ENCODE measurements at regions not wholly inside any gene's neighbourhood (a gene's known extent, or its start where the extent isn't known, plus 50 kb on each side); places are given as distances from the start of the nearest gene placed in this dataset.

DNA sequence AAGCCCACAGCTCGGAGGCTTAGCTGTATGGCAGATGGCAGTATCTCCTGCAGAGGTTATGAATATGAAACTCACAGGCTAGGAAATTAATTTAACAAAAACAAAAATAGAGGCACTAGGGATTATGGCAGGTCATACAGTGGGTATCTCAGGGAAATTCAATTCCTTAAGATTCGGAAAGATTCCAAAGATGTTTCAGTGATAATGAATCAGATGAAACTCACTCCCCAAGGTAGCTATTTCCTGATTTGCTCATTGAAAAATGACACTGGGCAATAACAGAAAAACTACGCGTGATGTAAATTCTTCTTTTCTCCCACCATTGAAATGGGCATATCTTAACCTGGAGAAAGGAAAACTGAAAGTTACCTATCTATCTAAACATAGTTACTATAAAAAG lies 414.1 kb downstream of the STK39 start:
- DNase-seq (ENCODE audit: low read depth), result no peak
- H3K4me3 ChIP-seq (ENCODE audit: low read depth, low read length), result no peak overlapping the region
- TF ChIP-seq, protein P1, sequence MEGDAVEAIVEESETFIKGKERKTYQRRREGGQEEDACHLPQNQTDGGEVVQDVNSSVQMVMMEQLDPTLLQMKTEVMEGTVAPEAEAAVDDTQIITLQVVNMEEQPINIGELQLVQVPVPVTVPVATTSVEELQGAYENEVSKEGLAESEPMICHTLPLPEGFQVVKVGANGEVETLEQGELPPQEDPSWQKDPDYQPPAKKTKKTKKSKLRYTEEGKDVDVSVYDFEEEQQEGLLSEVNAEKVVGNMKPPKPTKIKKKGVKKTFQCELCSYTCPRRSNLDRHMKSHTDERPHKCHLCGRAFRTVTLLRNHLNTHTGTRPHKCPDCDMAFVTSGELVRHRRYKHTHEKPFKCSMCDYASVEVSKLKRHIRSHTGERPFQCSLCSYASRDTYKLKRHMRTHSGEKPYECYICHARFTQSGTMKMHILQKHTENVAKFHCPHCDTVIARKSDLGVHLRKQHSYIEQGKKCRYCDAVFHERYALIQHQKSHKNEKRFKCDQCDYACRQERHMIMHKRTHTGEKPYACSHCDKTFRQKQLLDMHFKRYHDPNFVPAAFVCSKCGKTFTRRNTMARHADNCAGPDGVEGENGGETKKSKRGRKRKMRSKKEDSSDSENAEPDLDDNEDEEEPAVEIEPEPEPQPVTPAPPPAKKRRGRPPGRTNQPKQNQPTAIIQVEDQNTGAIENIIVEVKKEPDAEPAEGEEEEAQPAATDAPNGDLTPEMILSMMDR (IDR thresholded peaks at IDR 0.05; ENCODE audit: low read depth, low read length, missing control alignments), result no peak

DNA sequence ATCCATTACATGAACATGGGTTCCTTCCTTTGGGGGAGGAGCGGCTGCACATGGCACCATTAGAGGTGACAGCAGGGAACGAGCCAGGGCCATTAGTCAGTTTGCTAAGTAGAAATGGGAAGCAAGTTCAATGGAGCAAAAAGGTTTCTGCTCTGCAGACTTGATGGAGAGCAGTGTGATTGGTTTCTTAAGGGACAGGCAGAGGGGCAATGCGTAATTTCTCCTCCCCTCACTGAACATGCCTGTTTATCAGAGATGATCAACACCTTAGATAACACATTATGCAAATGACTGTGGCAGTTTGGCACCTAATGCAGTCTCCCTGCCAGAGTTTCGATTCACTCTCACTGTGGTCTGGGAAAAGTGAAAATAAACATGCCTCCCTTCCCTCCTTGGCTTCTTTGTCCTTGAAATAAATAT lies 414.5 kb downstream of the STK39 start:
- no peak overlapping the region for H3K4me3 ChIP-seq (ENCODE audit: low read depth, low read length)
- DNase-seq (ENCODE audit: low read depth), result no peak
- TF ChIP-seq, protein P1 (IDR thresholded peaks at IDR 0.05; ENCODE audit: low read depth, low read length, missing control alignments), result no peak

DNA sequence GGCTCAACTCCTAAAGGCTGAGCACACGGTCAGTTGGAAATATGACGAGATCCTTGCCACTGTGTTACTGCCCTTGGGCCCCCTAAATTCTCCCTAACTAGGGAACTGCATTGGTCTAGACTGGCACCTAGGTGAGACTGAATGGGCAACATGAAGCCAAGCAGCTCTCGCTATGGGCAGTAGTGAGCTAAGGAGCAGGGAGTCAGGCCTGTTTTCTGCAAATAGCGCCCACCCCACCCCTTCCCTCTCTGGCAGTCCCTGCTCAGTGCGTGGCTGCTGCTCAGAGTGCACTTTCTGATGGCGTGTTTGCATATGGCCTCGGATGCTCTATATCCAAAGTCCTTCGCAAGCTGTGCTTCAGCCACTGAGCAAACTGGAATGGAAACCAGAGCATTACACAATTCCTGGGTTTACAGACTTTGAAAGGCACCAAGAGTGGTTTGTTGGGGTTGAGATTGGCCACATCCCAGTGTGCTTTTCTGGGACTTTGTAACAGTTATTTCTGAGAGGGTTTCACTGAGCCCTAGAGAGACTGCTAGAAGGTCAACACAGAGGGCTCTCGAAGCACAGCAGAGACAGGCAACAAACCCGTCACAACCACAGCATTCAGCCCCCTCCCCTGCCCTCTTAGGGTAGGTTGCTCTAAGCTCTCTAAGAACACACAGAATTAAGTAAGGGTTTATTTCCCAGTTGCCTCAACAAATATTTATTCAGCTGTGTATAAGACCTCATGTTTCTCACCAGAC lies 419.9 kb downstream of the STK39 start:
- DNase-seq (ENCODE audit: low read depth), result no peak
- no peak overlapping the region for H3K4me3 ChIP-seq (ENCODE audit: low read depth, low read length)
- TF ChIP-seq, protein P1 (IDR thresholded peaks at IDR 0.05; ENCODE audit: low read depth, low read length, missing control alignments), result no peak

DNA sequence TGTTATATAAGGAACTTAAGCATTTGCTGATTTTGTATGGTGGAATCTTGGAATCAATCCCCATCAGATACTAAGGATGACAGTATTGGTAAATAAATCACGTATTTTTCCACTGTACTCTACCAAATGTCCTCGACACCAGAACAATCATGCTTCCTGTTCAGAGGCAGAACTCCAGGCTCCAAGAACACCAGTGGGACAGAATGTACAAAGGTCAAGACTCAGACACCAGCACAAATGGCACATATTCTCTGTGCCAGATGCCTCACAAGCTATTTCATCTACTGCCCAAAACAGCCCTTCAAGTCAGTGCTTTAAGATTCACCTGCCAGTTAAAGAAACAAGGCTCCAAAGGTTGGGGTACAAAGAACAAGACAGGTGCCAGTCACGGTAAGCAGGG lies 420.5 kb downstream of the STK39 start:
- DNase-seq (ENCODE audit: low read depth), result no peak
- TF ChIP-seq, protein P1 (IDR thresholded peaks at IDR 0.05; ENCODE audit: low read depth, low read length, missing control alignments), result no peak
- no peak overlapping the region for H3K4me3 ChIP-seq (ENCODE audit: low read depth, low read length)

DNA sequence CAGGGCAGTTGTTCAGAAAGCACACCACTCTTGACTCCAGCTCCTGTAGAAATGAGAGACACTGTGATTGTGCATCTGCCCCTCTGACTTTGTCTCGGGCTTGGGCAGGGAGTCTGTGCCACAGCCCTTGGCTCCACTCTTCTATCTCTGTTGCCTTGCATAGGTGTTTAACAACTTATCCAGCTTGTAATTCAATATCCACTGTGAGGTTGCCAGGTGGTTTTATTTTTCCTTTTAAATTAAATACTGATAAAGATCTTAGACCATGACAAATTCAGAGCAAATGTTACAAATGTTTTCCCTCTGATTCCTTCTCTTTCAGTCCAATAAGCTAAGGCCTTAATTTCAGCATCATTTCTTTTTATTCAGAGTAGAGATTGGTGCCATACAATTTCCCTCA lies 421.7 kb downstream of the STK39 start:
- TF ChIP-seq, protein P1 (IDR thresholded peaks at IDR 0.05; ENCODE audit: low read depth, low read length, missing control alignments), result no peak
- no peak for DNase-seq (ENCODE audit: low read depth)
- no peak overlapping the region for H3K4me3 ChIP-seq (ENCODE audit: low read depth, low read length)

DNA sequence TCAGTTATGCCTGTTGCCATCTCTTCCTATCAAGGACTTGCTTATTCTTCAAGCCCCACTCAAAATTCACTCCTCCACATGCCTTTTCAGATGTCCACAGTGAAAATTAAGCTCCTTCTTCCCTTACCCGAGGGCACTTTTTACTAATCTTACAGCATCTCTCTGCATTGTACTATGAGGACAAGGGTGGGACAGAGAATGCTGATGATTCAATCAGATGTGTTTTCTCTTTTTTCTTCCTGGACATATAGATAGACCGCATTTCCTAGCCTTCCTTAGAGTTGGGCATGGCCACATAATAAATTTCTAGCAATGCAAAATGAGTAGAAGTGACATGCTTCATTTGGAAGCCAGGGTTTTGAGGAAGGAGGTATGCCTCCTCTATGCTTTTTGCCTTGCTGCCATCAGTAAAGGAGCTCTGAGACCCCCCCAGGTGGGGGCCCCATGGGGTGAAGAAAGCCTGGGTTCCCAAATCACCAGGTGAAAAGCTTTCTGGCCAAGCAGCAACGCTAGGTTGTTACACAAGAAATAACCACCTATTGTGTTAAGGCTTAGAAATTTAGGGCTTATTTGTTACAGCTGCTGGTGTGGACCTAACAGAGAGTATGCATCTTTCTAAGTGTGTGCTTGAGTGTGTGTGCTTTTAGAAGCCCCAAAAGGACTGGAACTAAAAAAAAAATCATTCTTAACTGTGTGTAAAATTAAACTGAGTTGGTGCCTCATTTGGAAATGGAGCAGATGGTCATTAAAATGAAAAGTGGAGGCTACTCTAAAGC lies 424.5 kb downstream of the STK39 start:
- no peak overlapping the region for H3K4me3 ChIP-seq (ENCODE audit: low read depth, low read length)
- DNase-seq (ENCODE audit: low read depth), result no peak
- TF ChIP-seq, protein P1 (IDR thresholded peaks at IDR 0.05; ENCODE audit: low read depth, low read length, missing control alignments), result no peak

Measured in GM12864 (cell line).